ENCODE measurements at regions not wholly inside any gene's neighbourhood (a gene's known extent, or its start where the extent isn't known, plus 50 kb on each side); places are given as distances from the start of the nearest gene placed in this dataset.

DNA sequence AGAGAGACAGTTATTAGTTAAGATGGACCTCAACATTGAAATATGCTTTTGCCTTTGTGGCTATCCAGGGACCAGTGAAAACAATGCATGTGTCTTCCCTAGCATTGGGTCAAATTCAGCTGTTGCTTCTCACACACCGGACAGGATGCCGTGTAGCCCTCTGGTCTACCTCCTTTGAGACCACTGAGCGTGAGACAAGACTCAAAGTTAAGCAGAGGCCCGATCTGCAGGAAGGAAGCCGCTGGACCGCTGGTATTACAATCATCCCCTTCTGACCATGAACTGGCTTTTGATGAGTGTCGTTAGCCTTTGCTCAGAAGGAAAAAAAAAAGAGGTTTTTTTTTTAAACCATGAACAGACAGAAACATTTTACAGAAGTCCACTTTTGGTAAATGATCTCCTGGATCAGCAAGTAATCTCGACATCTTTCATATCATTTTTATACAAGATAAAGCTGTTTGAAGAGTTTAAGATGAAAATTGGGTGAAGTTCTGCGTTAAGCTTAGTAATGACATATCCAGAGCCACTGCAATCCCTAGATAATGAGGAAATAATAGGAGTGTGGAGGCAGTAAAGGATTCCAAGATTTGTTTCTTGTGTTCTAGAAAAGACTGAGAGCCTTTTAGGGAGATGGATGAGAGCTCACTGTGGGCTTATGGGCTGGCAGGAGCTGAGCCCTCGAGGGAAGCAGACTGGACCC, 622.8 kb downstream of the QKI start:
- CTCF ChIA-PET: no interaction called here
- Mint-ChIP-seq H3K27ac (no peak overlapping the region), H3K27me3 (no peaks in the 10 kb centered on the region), H3K36me3 (no peaks in the 10 kb centered on the region), H3K4me3 (no peak overlapping the region), H3K4me1 (peaks cover 2% of the 10 kb centered on the region), H3K9me3 (no peaks in the 10 kb centered on the region)
- DNase-seq: no peak

DNA sequence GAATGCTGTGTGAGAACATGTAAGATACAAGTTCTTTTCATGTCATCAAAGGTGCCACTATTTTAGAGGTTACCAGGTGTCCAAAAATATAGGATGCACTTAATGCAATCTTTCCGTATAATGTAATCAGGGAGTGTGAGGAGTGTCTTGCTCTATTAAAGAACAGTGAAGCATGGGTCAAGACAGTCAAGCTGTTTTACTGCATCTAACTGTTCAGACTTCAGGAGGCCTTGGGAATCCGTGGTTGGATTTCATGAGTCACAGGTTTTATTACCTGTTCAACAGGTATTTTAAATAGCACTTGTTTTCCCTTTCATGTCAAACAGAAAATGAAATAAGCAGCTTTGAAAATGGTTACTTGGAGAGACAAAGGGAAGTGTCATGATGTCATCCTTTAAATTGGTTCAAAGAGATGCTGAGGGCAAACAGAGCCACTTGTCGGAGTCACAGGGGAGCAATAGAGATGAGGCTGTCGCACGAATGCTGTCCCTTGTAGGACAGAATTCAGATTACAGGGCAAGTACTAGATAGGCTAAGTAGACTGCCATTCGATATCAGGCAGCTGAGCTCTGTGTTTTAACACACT, 621.5 kb downstream of the QKI start:
- Mint-ChIP-seq H3K27ac (no peak overlapping the region), H3K4me3 (no peak overlapping the region), H3K27me3 (no peaks in the 10 kb centered on the region), H3K36me3 (no peaks in the 10 kb centered on the region), H3K4me1 (peaks cover 2% of the 10 kb centered on the region), H3K9me3 (no peaks in the 10 kb centered on the region)
- DNase-seq: no peak
- CTCF ChIA-PET: no interaction called here

DNA sequence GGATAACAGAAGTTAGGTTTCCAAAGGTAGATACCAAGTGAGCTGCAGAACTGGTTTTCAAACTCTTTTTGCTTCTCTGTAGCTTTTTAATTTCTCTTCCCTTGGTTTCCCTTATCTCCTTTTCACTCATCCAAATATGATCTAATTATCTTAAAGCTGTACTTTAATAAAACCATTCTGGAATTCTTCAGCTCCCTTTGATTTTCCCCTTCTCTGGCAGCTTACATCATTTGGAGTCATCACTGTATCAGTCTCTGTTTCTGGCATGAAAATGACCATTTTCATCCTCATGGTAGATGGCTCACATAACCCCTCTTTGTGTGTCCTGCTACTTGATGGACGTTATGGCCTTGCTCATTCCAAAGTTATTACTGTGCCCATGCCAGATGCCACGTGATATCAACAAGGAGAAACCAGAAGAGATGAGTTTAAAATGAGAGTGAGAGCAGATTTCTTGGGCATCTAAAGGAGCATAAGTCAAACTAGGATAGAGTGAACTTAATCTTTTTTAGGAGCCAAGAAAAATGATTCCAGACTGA, 620.2 kb downstream of the QKI start:
- H3K36me3 Mint-ChIP-seq: no peaks in the 10 kb centered on the region
- no peak overlapping the region for H3K27ac Mint-ChIP-seq
- H3K9me3 Mint-ChIP-seq: no peaks in the 10 kb centered on the region
- no peak for DNase-seq
- CTCF ChIA-PET: interaction anchor here (1.0 kb wide), 1 partner anchor 9 kb away, joined by 4 read pairs; no protein-coding TSS in a partner anchor
- no peaks in the 10 kb centered on the region for H3K27me3 Mint-ChIP-seq
- no peaks in the 10 kb centered on the region for H3K4me1 Mint-ChIP-seq
- H3K4me3 Mint-ChIP-seq: no peak overlapping the region

DNA sequence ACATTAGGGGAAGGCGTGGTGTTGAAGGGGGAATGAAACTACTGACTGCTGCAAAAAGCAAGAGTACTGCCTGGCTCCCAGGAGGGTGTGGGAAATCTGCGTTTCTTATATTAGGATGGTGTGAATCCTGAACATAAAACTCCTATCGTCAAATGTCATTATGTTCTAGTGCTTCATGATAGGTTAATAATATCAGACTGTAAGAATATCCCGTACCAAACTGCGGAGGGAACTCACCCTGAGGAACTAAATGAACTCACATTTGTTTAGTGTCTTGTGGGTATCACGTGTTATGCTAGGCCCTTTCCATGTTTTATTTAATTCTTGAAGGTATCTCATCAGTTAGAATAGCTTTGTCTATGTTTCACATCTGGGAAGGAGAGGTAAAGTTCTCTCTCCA, 610.7 kb downstream of the QKI start:
- no peaks in the 10 kb centered on the region for H3K36me3 Mint-ChIP-seq
- no peak for DNase-seq
- H3K9me3 Mint-ChIP-seq: no peaks in the 10 kb centered on the region
- no peaks in the 10 kb centered on the region for H3K4me1 Mint-ChIP-seq
- no peak overlapping the region for H3K4me3 Mint-ChIP-seq
- no peaks in the 10 kb centered on the region for H3K27me3 Mint-ChIP-seq
- CTCF ChIA-PET: no interaction called here
- H3K27ac Mint-ChIP-seq: no peak overlapping the region

DNA sequence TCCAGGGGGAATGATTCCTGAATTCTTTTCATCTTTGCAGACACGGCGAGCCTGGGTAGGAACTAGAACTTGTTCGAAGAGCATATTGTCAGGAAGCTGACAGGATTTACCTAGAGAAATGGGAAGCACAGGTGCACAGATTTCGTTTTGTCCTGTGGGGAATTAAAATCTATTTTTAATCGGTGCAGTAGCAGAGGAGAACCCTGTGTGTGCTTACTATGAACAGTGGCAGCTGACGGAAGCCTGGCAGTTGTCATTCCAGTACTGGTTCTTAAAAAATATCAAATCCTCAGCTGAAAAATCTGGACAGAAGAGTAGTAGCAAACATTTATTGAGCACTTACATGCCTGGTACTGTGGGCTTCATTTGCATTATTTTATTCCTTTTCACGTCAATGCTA, 609.0 kb downstream of the QKI start:
- no peak overlapping the region for H3K27ac Mint-ChIP-seq
- H3K36me3 Mint-ChIP-seq: no peaks in the 10 kb centered on the region
- no peaks in the 10 kb centered on the region for H3K27me3 Mint-ChIP-seq
- no peaks in the 10 kb centered on the region for H3K4me1 Mint-ChIP-seq
- CTCF ChIA-PET: no interaction called here
- DNase-seq: no peak
- H3K9me3 Mint-ChIP-seq: no peaks in the 10 kb centered on the region
- H3K4me3 Mint-ChIP-seq: no peak overlapping the region

DNA sequence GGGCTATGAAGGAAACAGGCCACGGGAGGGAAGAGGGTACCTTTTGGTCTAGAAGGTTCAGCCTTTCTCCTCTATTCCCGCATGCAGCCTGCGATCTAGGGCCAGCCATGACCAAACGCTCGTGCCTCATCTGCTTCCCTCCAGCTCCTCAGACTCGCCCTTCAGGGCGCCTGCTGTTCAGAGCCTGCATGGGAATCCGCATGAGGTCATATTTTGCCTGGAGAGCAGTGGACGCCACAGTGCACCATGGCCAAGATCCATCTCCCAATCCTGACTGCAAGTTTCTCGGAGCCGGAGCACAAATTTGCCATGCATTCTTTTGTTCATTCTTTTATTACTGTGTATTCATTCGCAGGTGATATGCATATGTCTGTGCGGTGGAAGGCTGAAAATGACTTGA, 608.1 kb downstream of the QKI start:
- Mint-ChIP-seq H3K27me3 (no peaks in the 10 kb centered on the region), H3K9me3 (no peaks in the 10 kb centered on the region), H3K4me1 (no peaks in the 10 kb centered on the region), H3K4me3 (no peak overlapping the region), H3K36me3 (no peaks in the 10 kb centered on the region), H3K27ac (no peak overlapping the region)
- DNase-seq: no peak
- CTCF ChIA-PET: no interaction called here

DNA sequence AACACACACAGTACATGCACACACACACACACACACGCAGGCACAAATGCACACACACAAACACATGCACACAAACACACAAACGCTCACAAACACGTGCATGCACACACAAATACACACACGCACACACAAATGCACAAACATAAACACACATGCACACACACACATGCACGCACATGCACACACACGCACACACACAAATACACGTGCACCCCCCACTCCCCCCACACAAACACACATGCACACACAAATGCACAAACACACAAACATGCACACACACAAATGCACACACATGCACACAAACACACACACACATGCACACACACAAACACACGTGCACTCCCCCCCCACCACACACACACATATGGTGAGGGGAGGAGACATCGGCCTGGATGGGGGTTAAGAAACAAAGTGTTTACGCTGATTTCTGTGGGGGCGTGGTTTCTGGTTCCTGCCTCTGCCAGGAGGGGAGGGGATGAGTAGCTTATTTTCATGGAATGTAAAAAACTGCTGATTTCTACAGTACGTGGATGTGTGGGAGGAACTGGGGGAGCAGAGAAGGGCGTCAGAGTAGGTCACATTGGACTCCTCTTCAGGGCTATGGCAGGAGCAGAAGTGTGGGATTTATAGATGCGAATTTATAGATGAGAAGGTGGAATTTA, 607.2 kb downstream of the QKI start:
- no peak overlapping the region for H3K27ac Mint-ChIP-seq
- CTCF ChIA-PET: no interaction called here
- H3K27me3 Mint-ChIP-seq: no peaks in the 10 kb centered on the region
- no peak for DNase-seq
- no peaks in the 10 kb centered on the region for H3K4me1 Mint-ChIP-seq
- H3K36me3 Mint-ChIP-seq: no peaks in the 10 kb centered on the region
- no peaks in the 10 kb centered on the region for H3K9me3 Mint-ChIP-seq
- H3K4me3 Mint-ChIP-seq: no peak overlapping the region

DNA sequence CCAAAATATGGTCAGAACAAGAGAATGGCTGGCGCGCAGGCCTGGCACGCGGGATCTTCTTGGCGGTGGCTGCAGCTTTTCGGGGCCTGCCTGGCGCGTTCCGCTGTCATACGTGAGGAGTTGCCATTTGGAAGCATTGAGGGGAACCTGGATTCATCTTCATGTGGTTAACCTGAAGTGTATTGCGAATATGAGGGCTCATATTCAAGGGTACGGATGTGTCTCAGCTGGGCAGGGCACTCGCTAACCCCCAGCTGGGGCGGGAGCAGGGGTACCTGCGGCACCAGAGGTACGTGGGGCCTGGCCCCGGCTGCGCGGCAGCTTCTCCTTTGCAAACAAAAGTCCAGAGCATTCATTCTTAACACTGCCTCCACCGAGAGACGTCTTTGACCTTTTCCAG, 605.6 kb downstream of the QKI start:
- Mint-ChIP-seq H3K36me3 (no peaks in the 10 kb centered on the region), H3K27me3 (no peaks in the 10 kb centered on the region), H3K9me3 (no peaks in the 10 kb centered on the region), H3K4me1 (no peaks in the 10 kb centered on the region), H3K4me3 (no peak overlapping the region), H3K27ac (no peak overlapping the region)
- CTCF ChIA-PET: interaction anchor here (1.2 kb wide), 1 partner anchor 20 kb away, joined by 3 read pairs; no protein-coding TSS in a partner anchor
- no peak for DNase-seq

DNA sequence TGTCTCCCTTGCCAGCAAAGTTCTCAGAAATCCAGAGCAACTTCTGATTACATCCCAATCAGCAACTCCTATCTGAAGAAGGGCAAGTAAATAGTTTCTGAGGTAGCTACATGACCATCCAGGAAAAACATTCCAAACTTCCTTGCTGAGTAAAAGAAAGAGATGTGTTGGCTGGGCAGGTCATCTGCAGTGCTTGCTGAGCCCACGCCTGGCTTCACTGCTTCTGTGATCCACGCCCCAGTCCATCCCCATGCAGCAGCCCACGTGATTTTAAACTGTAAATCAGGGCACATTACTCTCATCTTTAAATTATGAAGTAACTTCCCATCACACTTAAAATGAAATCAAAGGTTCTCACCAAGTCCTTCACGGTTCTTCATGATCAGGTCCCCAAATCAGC, 603.6 kb downstream of the QKI start:
- no peaks in the 10 kb centered on the region for H3K36me3 Mint-ChIP-seq
- CTCF ChIA-PET: interaction anchor here (1.1 kb wide), 1 partner anchor 10 kb away, joined by 3 read pairs; no protein-coding TSS in a partner anchor
- H3K27me3 Mint-ChIP-seq: no peaks in the 10 kb centered on the region
- no peak overlapping the region for H3K4me3 Mint-ChIP-seq
- no peak for DNase-seq
- no peaks in the 10 kb centered on the region for H3K4me1 Mint-ChIP-seq
- no peak overlapping the region for H3K27ac Mint-ChIP-seq
- H3K9me3 Mint-ChIP-seq: no peaks in the 10 kb centered on the region

DNA sequence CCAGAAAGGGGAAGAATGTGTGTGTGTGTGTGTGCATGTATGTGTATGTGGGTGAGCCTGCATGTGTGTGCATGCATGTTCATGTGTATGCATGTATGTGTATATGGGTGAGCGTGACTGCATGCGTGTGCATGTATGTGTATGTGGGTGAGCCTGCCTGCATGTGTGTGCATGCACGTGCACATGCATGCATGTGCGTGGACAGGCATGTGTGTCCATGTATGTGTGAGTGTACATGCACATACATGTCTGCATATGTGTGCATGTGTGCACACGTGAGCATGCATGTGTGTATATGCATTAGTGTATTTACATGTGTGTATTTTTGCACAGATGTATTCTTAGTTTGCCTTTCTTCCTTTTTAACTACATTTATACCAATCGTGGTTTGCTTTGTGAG, 601.5 kb downstream of the QKI start:
- Mint-ChIP-seq H3K36me3 (no peaks in the 10 kb centered on the region), H3K9me3 (no peaks in the 10 kb centered on the region), H3K27ac (no peak overlapping the region), H3K4me1 (no peaks in the 10 kb centered on the region), H3K4me3 (no peak overlapping the region), H3K27me3 (no peaks in the 10 kb centered on the region)
- CTCF ChIA-PET: no interaction called here
- DNase-seq: no peak

DNA sequence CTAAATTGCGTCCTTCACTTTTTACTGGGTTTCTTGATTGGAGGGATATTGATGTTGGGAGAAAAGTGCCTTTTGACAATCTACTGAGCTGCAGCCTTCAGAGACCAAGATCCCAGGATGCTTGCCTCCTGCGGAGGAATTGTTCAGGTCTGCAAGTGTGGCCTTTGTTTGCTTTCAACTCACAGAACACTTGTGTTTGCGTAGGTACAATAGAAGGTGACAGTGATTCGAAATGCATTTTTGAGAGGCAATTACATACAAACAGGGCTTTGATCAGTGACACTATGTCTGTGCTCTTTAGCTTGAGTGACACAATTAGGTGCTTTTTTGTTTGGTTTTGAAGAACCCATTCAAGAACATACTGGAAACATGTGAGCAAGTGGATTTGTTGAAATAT, 600.6 kb downstream of the QKI start:
- Mint-ChIP-seq H3K9me3 (no peaks in the 10 kb centered on the region), H3K36me3 (no peaks in the 10 kb centered on the region), H3K27ac (no peak overlapping the region), H3K27me3 (no peaks in the 10 kb centered on the region), H3K4me3 (no peak overlapping the region), H3K4me1 (no peaks in the 10 kb centered on the region)
- DNase-seq: no peak
- CTCF ChIA-PET: no interaction called here

DNA sequence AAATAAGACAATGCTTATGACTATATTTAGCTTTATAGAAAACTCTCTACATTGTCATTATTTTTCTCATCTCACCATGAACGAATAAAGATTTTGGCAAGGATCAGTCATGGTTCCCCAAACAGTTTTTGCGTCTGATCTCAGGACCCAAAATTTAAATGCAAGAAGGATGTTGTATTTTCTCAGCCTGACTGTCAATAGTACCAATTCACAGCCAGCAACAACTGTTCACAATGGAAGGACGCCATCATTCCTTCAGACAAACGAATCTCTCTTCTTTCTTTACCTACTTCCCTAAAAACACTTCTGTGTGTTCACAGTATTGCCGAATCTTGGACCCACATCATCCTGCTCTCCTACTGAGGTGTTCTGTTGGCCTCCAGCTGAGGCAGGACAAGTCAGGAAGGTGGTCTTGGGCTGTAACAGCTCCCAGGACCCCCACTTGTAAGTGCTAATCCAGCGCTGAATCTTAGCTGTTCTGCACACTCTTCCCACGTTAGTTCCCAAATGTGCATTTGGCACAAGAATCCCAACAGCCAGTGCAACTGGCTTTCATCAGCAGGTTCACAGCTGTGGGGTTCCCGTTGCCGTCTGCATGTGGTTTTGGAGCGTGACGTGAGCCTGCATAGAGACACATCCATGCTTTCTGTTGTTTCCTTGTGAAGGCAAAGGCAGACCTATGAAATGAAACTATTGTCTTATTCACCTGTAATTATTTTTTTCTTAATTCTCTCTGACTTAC, 600.0 kb downstream of the QKI start:
- no peaks in the 10 kb centered on the region for H3K36me3 Mint-ChIP-seq
- CTCF ChIA-PET: no interaction called here
- H3K9me3 Mint-ChIP-seq: no peaks in the 10 kb centered on the region
- no peak overlapping the region for H3K4me3 Mint-ChIP-seq
- DNase-seq: no peak
- no peaks in the 10 kb centered on the region for H3K4me1 Mint-ChIP-seq
- no peaks in the 10 kb centered on the region for H3K27me3 Mint-ChIP-seq
- no peak overlapping the region for H3K27ac Mint-ChIP-seq

DNA sequence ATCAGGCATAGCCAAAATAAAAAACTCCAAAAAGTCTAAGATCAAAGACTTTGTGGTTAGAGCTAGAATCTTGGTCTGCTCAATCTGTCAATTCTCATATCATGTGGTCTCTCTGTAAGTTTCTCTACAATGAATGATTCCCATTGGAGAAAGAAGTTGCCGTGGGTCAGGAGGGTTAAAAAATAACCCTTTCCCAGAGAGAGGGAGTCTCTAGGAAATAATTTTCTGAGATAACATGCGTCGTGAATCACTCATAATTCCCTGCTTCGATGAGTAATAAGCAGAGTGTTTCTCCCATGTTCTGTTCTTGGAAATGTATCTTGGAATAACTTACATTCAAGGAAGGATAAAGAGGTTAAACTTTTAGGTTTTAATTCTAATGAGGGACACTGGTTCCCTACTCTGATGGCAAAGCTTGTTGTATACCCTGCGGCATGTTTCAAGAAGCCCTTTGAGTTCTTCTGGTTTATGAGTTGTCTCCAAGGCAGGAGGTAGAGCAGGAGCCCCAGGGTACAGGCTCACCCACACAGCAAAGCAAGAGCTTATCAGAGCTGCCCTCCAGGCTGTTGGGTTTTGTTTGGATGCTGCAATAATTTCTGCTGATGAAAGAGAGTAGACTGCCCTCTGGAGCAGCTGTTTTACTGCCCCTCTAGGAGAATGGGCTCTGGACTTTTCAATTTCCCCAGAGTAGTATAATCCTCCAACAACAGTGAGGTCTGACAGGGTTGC, 599.1 kb downstream of the QKI start:
- H3K27me3 Mint-ChIP-seq: no peaks in the 10 kb centered on the region

DNA sequence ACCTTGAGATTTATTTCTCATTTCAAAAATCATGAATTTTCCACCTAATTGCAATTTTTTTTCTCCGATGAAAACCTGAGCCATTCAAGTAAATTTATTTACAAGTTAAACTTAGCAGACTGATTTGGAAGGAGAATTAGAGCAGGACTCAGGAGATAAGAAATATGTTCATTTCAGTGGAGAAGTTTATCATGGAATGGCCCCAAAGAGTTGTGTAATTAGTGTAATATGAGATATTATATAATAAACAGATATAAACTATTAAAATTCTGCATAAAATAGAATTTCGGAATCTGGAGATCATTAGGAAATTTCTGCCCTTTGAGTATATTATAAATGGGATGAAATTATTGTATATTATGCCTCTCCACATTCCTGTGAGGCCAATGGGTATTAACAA, 596.8 kb downstream of the QKI start:
- Mint-ChIP-seq H3K9me3 (no peaks in the 10 kb centered on the region), H3K36me3 (no peaks in the 10 kb centered on the region), H3K27me3 (no peaks in the 10 kb centered on the region), H3K4me1 (no peaks in the 10 kb centered on the region), H3K4me3 (no peak overlapping the region), H3K27ac (no peak overlapping the region)
- CTCF ChIA-PET: no interaction called here
- DNase-seq: no peak

More for the DNA sequence above, 599.1 kb downstream of the QKI start:
- Mint-ChIP-seq H3K4me3 (no peak overlapping the region), H3K4me1 (no peaks in the 10 kb centered on the region), H3K27ac (no peak overlapping the region), H3K36me3 (no peaks in the 10 kb centered on the region), H3K9me3 (no peaks in the 10 kb centered on the region)
- CTCF ChIA-PET: no interaction called here
- DNase-seq: no peak

Data from activated naive CD4-positive, alpha-beta T cell treated with anti-CD3 and anti-CD28 coated beads, Interleukin-2, amount 10 ng/mL, durations not matched to agents 7 days and 5 days (primary cell).